Ascending aorta (tissue), 2 donors: ENCODE measurements at regions not wholly inside any gene's neighbourhood (a gene's known extent, or its start where the extent isn't known, plus 50 kb on each side); places are given as distances from the start of the nearest gene placed in this dataset.

Source experiments
- DNase-seq, 2 donors: peaks; one replicate each; pipeline ENCODE4 v3.0.0-alpha.2; 2019; ENCODE audit warnings: low spot score in 2 of 2
- H3K27ac ChIP-seq, 2 donors: fragments of 200-600 bp; sonication (generic); one replicate each; pipeline ENCODE4 v1.5.1; 2016 to 2017; ENCODE audit warnings: mild to moderate bottlenecking in 1 of 2
- H3K27me3 ChIP-seq: fragments of 200-600 bp; sonication (generic); one replicate; pipeline ENCODE4 v1.5.1; 2017
- H3K36me3 ChIP-seq, 2 donors: fragments of 200-600 bp; sonication (generic); one replicate each; pipeline ENCODE4 v1.5.1; 2016
- H3K4me1 ChIP-seq, 2 donors: fragments of 200-600 bp; sonication (generic); one replicate each; pipeline ENCODE4 v1.5.1; 2016 to 2017; ENCODE audit warnings: mild to moderate bottlenecking in 1 of 2
- H3K4me3 ChIP-seq, 2 donors: fragments of 200-600 bp; sonication (generic); one replicate each; pipeline ENCODE4 v1.5.1; 2016 to 2017; ENCODE audit warnings: mild to moderate bottlenecking in 1 of 2
- H3K9me3 ChIP-seq, 2 donors: fragments of 200-600 bp; sonication (generic); one replicate each; pipeline ENCODE4 v1.5.1; 2016
- intact Hi-C: fragments of 100-400 bp; cut with DNase I; formaldehyde crosslinking; loops from one replicate; pipeline ENCODE4 v1.15.1; 2023
- TF ChIP-seq, protein P1 (sequence below), 3 experiments: fragments of 200-600 bp in 2 of 3; fragments of 450-650 bp in 1 of 3; sonication (generic) in 2 of 3; IDR thresholded peaks; one replicate each; pipeline ENCODE4 v1.5.1; 2016 to 2019; ENCODE audit warnings: antibody characterized with exemption in 3 of 3, mild to moderate bottlenecking in 1 of 3, moderate library complexity in 1 of 3

DNA sequence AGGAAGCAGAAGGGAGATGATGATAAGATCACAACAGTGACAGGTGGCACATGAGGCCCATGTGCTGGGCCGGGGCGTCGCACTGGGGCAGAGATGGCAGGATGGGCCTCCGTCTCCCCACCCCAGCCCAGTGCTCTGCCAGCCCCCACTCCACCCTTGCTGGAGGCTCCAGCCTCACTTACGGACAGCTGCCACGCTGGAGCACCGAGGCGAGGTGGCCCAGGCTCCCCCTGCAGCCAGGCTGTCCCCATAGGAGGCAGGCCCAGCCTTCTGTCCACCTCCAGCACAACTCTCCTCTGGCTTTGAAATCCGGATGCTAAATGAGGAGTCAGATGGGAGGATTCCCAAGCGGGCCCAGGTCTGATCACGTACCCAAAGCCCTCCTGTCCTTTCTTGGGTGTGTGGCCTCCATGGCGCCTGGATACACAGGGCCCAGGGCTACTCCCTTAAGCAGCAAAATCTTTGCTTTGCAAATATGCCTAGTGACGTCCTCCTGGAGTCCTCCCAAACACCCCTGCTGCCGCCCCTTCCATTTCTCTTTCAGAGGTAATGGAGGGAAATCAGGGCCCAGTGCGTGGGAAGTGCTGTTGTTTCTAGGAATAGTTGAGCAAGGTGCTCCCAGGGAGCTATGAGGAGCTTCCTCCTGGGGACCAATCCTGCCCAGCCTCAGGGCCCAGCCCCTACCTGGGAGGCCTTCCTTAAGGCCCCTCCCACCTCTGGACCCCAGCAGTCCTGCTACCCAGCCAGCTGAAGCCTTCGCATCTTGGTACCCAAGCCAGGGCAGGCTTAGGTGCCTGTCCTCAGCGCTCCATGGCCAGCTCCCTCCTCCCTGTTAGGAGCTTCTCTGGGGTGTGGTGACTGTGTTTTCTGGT, 170.4 kb upstream of the MYCN start:
- Histone ChIP-seq H3K27me3 (no peaks in the 10 kb centered on the region), H3K9me3 (no peaks in the 10 kb centered on the region), H3K4me1 (no peaks in the 10 kb centered on the region), H3K36me3 (no peaks in the 10 kb centered on the region), H3K27ac (no peak overlapping the region), H3K4me3 (no peak overlapping the region)
- intact Hi-C loops = no loop called here
- TF ChIP-seq, protein P1, sequence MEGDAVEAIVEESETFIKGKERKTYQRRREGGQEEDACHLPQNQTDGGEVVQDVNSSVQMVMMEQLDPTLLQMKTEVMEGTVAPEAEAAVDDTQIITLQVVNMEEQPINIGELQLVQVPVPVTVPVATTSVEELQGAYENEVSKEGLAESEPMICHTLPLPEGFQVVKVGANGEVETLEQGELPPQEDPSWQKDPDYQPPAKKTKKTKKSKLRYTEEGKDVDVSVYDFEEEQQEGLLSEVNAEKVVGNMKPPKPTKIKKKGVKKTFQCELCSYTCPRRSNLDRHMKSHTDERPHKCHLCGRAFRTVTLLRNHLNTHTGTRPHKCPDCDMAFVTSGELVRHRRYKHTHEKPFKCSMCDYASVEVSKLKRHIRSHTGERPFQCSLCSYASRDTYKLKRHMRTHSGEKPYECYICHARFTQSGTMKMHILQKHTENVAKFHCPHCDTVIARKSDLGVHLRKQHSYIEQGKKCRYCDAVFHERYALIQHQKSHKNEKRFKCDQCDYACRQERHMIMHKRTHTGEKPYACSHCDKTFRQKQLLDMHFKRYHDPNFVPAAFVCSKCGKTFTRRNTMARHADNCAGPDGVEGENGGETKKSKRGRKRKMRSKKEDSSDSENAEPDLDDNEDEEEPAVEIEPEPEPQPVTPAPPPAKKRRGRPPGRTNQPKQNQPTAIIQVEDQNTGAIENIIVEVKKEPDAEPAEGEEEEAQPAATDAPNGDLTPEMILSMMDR (IDR thresholded peaks at IDR 0.05) = no peak
- DNase-seq = no peak

DNA sequence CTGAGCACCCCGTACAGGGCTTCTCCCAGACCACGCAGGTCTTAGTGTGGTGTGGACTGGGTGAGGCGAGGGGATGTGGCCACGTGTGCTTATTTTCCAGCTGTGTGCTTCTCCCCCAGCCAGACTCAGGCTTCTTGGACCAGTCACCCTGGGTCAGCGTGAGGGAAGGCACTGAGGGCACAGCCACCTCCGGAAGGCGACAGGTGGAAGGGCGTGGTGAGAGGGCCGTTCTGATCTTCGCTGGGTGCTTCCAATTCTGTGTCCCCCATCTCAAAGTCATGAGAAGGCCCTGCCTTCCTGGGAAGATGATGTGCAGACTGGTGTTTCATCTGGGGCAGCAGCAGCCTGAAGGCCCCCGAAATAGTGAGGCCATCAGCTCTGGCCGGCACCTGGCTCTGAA, 169.7 kb upstream of the MYCN start:
- Histone ChIP-seq H3K4me3 (no peak overlapping the region), H3K27me3 (no peaks in the 10 kb centered on the region), H3K27ac (no peak overlapping the region), H3K36me3 (no peaks in the 10 kb centered on the region), H3K4me1 (no peaks in the 10 kb centered on the region), H3K9me3 (no peaks in the 10 kb centered on the region)
- no peak for DNase-seq
- TF ChIP-seq, protein P1 (IDR thresholded peaks at IDR 0.05) = no peak
- intact Hi-C loops = no loop called here

DNA sequence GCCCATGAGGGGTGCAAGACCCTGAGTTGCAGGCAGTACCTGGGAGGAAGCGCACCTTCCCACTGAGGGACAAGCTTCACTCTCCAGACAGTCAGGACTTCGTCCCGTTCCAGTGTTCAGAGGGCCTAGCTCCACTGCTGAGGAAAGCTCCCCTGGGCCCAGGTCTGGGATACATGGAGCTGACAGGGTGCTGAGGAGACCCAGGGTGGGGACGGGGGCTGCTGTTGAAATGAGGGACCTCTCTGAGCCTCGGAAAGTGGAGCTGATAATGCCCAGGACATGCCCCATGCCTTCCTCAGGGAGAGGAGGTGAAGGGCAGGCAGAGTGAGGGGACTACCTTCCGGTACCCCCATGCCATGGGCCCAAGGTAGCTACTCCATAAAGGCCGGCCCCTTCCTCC, 169.2 kb upstream of the MYCN start:
- TF ChIP-seq, protein P1 (IDR thresholded peaks at IDR 0.05) = no peak
- Histone ChIP-seq H3K4me1 (no peaks in the 10 kb centered on the region), H3K36me3 (no peaks in the 10 kb centered on the region), H3K9me3 (no peaks in the 10 kb centered on the region), H3K27me3 (no peaks in the 10 kb centered on the region), H3K4me3 (no peak overlapping the region), H3K27ac (no peak overlapping the region)
- DNase-seq = no peak
- intact Hi-C loops = no loop called here

DNA sequence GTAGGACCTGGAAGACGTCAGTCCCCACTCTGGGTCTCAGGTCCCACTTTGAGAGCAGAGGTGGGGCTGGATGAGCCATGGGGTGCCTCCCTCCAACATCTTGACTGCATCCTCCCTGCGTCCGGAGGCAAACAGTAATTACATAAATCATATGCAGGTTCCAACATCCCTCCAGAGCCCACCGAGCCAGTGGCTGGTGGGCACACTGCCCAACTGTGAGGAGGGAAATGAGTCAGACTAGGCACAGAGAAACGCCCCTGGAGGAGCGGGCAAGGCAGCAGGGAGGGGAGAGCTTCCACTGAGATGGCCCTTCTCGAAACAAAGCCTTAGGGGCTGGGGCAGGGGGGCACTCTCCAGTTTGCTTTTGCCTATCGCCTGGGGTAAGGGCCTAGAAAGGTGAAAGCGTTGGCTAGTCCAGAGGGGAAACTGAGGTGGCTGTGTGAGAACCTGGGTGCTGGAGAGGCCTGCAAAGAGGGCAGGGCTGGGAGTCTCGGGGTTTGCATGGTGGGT, 168.2 kb upstream of the MYCN start:
- DNase-seq = no peak
- TF ChIP-seq, protein P1 (IDR thresholded peaks at IDR 0.05) = no peak
- Histone ChIP-seq H3K36me3 (no peaks in the 10 kb centered on the region), H3K4me3 (no peak overlapping the region), H3K27ac (no peak overlapping the region), H3K27me3 (no peaks in the 10 kb centered on the region), H3K9me3 (no peaks in the 10 kb centered on the region), H3K4me1 (no peaks in the 10 kb centered on the region)
- intact Hi-C loops = no loop called here

DNA sequence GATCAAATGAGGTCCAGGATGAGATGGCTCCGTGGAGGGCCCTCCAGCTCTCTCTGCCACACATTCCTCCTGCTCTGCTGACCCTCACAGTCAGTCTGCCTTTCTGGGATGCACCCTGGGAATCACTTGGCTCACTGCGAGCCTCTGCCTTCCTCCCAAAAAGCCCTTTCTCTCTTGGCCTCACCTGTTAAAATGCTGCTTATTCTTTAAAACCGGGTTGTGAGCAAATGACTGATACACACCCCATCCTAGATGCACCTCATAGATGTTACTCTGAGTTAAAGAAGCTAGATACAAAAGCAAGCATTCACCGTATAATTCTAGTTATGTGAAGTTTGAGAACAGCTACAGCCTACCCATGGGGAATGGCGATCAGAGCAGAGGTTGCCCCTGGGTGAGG, 167.7 kb upstream of the MYCN start:
- intact Hi-C loops = no loop called here
- Histone ChIP-seq H3K4me3 (no peak overlapping the region), H3K36me3 (no peaks in the 10 kb centered on the region), H3K27me3 (no peaks in the 10 kb centered on the region), H3K27ac (no peak overlapping the region), H3K4me1 (no peaks in the 10 kb centered on the region), H3K9me3 (no peaks in the 10 kb centered on the region)
- TF ChIP-seq, protein P1 (IDR thresholded peaks at IDR 0.05) = no peak
- DNase-seq = no peak
